C4-2B (cell line): ENCODE measurements at regions not wholly inside any gene's neighbourhood (a gene's known extent, or its start where the extent isn't known, plus 50 kb on each side); places are given as distances from the start of the nearest gene placed in this dataset.

ENCODE experiments used
- H3K27ac ChIP-seq: fragments of 450-650 bp; 2 replicates; pipeline ENCODE4 v1.5.1; 2017
- CTCF ChIP-seq: fragments of 450-650 bp; conservative IDR thresholded peaks from 2 replicates; pipeline ENCODE4 v1.5.1; 2017; ENCODE audit warnings: mild to moderate bottlenecking
- ZFX ChIP-seq: fragments of 450-650 bp; IDR thresholded peaks from 2 replicates; pipeline ENCODE4 v1.6.1; 2017

- no peak for TF ChIP-seq CTCF
- TF ChIP-seq ZFX, result no peak
- H3K27ac ChIP-seq, result no peak overlapping the region
These were observed 966.6 kb downstream of the HACE1 start for GRCh38 chr6:103893141-103893581.

GRCh38 chr6:103886951-103887350 is 972.8 kb downstream of the HACE1 start:
- no peak for TF ChIP-seq CTCF
- no peak for TF ChIP-seq ZFX

GRCh38 chr6:103885446-103885845 is 974.3 kb downstream of the HACE1 start:
- TF ChIP-seq CTCF (no peak), ZFX (no peak)
- no peak overlapping the region for H3K27ac ChIP-seq

More at GRCh38 chr6:103886951-103887350, 972.8 kb downstream of the HACE1 start:
- H3K27ac ChIP-seq, result no peak overlapping the region

GRCh38 chr6:103879800-103880199 is 979.9 kb downstream of the HACE1 start:
- H3K27ac ChIP-seq, result no peak overlapping the region
- no peak for TF ChIP-seq CTCF
- no peak for TF ChIP-seq ZFX

GRCh38 chr6:103875221-103875620 is 984.5 kb downstream of the HACE1 start:
- TF ChIP-seq ZFX (no peak), CTCF (no peak)
- no peak overlapping the region for H3K27ac ChIP-seq

- no peak overlapping the region for H3K27ac ChIP-seq
- TF ChIP-seq CTCF (no peak), ZFX (no peak)
These were observed 985.1 kb downstream of the HACE1 start for GRCh38 chr6:103874575-103874974.

GRCh38 chr6:103872678-103873077 is 987.0 kb downstream of the HACE1 start:
- TF ChIP-seq ZFX (no peak), CTCF (no peak)
- H3K27ac ChIP-seq, result no peak overlapping the region
